ENCODE measurements at regions not wholly inside any gene's neighbourhood (a gene's known extent, or its start where the extent isn't known, plus 50 kb on each side); places are given as distances from the start of the nearest gene placed in this dataset.

- TF ChIP-seq, protein P1, sequence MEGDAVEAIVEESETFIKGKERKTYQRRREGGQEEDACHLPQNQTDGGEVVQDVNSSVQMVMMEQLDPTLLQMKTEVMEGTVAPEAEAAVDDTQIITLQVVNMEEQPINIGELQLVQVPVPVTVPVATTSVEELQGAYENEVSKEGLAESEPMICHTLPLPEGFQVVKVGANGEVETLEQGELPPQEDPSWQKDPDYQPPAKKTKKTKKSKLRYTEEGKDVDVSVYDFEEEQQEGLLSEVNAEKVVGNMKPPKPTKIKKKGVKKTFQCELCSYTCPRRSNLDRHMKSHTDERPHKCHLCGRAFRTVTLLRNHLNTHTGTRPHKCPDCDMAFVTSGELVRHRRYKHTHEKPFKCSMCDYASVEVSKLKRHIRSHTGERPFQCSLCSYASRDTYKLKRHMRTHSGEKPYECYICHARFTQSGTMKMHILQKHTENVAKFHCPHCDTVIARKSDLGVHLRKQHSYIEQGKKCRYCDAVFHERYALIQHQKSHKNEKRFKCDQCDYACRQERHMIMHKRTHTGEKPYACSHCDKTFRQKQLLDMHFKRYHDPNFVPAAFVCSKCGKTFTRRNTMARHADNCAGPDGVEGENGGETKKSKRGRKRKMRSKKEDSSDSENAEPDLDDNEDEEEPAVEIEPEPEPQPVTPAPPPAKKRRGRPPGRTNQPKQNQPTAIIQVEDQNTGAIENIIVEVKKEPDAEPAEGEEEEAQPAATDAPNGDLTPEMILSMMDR (IDR thresholded peaks at IDR 0.05; ENCODE audit: poor library complexity) = no peak
- TF ChIP-seq EZH2 (IDR thresholded peaks at IDR 0.05; ENCODE audit: borderline replicate concordance) = no peak
- no peak for TF ChIP-seq EZH2phosphoT487 (IDR thresholded peaks at IDR 0.05; ENCODE audit: low read depth, severe bottlenecking, unreplicated experiment)
These were observed 70.7 kb downstream of the RBM43 start for GRCh38 chr2:151191001-151191400.
